ENCODE measurements at regions not wholly inside any gene's neighbourhood (a gene's known extent, or its start where the extent isn't known, plus 50 kb on each side); places are given as distances from the start of the nearest gene placed in this dataset.

DNA sequence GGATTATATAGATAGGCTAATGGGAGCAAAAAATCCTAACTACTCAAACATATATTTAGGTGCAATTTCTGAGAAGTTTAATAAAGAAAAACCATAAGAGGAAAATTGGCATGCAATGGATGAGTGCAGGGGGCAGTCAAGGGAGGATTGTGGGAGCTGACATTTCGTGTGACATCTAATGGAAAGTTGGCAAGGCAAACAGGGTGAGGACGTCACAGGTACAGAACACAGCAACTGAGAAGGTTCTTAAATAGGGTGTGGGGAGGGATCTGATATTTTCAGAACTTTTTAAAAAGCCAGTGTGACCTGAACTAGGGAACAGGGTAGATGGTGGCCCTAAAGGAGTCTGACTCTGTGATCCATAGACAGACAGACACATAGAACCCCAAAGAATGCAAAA, 194.9 kb upstream of the GLI3 start:
- no peak for DNase-seq

DNA sequence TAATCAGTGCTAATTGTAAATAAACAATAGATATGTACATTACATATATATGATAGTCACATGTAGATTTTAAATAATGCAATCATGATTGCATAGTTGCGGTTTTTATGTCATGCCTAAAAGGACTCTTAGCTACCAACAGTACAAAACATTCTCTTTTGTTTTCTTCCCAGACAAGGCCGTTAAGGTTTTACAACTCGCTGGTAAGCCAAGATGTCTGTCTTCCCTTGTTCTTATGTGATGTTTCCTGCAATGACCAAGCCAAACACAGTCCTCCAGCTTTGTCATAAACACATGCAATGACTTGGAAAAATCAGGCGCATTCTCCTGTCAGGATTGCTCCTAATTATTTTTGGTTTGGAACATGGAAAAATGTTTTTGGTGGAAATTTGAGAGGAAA, 192.3 kb upstream of the GLI3 start:
- no peak for DNase-seq

DNA sequence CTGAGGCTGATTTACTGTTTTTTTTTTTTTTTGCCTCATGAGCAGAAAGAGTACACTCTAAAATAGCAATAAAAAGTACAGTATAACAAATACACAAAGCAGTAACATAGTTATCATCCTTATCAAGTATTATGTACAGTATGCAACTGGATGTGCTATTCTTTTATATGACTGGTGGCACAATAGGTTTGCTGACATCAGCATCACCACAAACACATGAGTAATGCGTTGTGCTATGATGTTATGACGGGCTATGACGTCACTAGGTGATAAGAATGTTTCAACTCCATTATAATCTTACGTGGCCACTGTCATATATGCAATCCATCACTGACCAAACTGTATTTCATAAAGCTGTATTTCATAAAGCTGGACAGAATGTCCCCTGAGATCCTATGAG, 189.2 kb upstream of the GLI3 start:
- no peak for DNase-seq

DNA sequence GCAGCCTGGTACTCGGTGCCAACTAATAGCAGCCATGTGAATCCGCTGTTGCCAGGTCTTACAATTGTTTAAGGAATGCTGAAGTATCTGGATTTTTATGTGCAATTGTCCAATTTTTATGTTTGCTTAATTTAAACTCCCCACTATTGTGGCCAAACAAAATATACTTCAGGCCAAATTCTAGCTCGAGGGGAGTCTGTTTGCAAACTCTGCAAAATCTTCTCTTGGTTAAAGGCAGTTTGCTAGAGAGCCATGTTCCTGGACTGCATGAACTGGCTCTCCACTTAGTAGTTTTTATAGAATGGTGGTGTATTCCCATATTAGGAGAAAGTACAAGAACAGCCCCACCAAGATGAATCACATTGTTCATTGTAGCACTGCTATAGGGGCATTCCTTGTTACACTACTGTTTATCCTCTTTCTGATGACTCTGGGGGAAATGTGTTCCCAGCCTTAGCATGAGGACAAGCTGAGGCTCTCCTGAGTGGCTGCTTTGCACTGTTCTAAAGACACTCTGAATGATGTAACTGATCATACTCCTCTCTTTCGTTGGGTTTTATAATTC, 178.0 kb upstream of the GLI3 start:
- no peak for DNase-seq

DNA sequence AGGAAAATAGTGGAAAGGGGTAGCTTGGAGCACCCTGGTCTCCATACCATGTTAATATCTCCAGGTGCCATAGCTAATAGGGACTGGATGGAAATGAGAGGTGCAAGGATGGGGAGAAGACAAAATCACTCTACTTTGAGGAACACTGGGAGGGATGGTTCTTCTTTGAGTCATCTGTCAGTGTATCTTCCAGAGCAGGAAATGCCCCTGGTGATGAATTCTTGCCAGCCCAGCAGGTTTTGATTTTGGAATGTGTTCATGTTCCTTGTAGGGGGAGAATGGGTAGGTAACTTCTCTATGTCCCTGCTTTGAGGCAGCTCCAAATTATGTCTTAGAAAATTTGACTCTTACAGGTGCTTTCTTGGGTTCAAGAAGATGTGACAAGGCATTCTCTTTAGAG, 177.0 kb upstream of the GLI3 start:
- no peak for DNase-seq

DNA sequence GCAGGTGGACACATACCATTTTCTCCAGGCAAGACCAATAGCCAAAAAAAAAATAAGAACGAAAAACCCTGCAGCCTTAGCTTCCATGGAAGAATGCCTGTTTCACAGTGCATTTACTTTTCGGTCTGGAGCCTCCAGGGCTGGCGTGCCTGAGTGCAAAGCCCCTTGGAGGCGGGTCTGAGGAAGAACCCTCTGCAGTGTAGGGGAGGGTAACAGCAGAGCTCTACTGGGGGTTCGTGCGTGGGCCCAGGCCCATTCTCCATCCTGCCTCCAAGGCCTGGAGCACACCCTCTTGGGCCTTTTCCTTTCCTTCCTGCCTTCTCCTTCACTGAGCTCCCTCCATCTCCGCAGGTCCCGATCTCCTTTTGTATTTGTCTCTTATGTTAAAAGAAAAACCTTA, 172.3 kb upstream of the GLI3 start:
- no peak for DNase-seq

DNA sequence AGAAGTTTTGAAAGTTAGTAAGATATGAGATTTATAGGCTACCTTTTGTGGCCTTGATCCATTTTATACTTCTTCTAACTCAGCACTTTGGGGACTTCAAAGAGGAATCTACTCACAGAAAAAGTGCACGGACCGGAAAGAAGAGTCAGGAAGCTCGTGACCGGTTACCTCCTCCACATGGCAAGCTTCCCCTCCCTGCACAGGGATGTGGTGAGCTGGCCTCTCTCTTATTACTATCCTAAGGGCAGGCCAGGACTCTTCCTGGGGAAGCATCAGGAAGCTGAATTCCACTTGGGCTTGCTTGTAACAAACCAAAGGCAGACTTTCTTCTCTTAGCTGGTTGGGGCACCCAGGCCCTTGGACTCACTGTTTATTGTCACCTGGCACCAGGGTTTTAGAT, 170.8 kb upstream of the GLI3 start:
- DNase-seq = no peak

DNA sequence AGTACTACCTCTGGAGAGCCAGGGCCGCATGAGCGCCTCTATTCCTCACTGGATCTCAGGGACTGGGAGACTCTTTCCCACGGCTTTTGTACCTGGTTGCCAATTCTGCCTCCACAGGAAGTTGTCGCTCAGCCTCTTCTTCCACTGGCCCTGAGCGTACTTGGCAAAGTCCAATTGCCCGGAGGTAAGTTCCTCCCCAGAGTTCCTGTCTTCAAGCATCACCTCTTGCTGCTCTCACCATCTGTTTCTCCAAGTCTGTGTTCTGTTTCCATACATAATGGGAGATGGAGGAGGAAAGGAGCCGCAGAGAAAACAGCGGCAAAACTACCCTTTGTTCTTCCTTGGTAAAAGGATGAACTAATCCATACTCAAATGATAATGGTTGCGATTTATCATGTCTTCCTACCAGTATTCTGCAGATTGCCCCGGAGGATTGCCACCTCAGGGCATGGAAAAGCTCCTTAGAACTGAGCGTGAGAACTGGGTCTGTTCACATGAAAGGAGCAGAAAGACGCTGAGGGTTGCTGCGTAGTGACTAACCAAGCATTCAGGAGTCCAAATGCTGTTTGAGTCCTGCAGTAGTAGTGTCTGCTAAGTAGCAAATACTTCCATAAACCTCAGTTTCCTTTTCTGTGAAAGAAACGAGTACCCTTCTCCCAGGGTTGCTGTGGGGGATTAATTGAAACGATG, 170.2 kb upstream of the GLI3 start:
- DNase-seq = no peak

DNA sequence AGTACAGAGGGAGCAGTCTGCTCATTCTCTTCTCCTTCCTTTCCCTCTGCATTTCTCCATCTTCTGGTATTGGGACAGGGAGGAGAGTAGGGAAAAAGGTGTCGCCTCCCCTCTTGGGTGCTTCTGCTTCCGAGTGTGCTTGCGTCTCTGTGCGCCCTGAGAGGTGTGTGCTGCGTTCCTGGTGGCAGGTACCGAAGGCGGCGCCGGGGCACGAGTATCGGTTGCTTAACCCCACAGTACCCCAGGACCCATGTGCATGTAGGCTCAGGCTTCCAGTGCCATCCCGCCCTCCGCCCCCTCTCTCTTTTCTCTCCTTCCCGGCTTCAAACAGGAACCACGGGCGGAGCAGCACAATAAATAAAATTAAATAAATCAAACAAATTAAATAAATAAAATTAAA, 169.3 kb upstream of the GLI3 start:
- no peak for DNase-seq

DNA sequence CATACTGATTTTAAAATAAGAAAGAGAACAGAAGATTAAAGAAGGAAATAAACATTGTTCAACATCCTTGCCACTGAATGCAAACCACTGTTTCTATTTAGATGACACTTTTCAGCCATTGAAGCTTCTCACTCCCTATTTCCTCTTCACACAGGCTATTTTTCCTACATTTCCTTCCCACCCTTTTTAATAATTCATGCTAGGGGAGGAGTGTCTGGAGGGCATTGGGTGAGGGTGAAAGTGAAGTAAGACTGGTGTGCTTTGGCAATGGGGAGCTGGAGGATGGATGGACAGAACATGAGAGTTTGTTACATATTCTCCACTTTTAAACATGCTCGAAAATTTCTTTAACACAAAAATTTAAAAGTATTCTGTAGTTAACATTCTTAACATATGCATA, 168.8 kb upstream of the GLI3 start:
- no peak for DNase-seq

DNA sequence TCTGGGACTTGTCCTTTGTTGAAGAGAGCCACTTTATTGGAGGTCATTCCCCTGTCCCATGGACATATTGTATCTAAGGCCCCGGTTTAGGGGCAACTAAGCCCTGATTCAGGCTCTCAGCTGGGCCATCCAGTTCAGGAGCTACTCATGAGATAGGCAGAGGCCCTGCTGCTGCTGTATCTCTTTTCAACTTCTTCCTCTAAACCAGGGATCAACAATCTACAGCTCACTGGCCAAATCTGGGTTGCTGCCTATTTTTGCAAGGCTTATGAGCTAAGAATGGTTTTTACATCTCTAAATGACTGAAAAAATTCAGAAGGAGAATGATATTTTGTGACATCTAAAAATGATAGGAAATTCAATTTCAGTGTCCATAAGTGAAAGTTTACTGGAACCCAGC, 166.8 kb upstream of the GLI3 start:
- no peak for DNase-seq

DNA sequence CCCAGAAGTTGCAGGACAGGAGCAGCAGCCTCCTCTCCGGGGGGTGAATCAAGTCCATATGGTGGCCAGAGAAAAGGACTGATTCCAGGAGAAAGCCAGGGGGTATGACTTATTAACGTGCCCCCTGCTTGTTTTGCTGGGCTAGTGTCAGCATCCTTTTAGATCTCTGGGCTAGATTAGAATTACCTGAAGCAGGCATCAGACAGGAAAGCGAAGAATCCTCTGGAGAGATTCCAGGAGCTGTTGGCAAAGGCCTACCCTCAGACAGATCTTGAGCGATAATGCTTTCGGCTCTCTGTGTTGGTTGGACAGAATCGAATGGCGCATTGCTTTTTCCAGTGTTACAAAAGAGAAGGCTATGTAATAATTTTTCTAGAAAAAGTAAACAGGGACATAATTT, 164.0 kb upstream of the GLI3 start:
- DNase-seq = no peak

DNA sequence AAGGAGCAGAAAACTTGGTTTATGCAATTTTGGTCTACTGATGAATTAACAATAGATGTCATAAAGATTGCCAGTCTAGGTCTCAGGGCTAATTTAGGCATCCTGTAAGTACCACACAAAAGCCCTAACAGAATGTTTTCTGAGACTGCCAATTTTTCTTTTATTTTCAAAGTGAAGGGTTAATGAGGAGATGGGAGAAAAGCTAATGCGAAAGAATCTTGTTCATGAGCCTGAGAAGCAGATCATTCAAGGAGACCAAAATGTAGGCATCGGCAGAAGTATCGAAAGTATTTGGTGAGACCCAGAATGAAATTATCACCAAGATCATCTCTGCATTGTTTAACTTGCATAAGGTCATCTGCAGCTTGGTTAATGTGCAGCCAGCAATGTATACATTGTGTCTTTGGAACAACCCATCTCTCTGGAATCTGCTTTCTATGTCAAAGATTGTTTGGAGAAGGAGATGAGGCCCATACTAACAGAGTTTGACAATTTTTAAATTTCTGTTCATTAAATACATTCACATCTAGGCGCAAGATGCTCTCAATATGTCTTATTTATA, 163.3 kb upstream of the GLI3 start:
- no peak for DNase-seq

DNA sequence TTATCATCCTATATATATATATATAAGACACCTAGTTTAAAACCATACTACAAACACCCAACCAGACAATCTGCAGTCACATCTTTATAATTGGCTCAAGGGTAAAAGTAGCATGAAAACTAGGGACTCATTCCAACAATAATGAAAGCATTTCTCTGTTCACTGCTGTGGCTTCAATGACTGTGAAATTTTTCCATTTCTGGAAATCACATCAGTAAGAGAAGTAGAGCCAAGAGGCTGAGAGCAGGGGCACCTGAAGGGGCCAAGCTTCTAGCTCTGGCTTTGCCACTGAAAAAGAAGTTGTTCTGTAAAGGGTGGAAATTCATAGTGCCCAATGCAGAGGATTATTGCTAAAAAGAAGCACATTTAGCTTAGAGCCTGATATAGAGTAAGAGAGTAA, 158.6 kb upstream of the GLI3 start:
- no peak for DNase-seq

DNA sequence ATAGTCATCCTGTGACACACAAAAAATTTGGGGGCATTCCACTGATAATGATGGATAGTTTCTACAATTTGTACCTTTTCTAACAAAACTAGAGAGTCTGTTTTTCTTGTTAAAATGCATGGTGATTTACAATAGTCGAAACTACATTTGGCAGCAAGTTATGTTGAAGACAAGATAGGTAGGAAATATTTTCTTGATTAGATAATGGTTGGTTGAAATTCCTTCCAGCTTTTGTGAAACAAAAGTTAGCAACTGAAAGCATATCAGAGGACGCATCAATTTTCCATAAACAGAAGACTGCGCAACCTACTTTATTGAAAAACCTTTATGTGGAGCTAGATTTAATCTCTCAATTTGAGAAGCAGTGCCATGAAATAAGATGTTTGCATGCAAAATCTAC, 155.8 kb upstream of the GLI3 start:
- DNase-seq = no peak

DNA sequence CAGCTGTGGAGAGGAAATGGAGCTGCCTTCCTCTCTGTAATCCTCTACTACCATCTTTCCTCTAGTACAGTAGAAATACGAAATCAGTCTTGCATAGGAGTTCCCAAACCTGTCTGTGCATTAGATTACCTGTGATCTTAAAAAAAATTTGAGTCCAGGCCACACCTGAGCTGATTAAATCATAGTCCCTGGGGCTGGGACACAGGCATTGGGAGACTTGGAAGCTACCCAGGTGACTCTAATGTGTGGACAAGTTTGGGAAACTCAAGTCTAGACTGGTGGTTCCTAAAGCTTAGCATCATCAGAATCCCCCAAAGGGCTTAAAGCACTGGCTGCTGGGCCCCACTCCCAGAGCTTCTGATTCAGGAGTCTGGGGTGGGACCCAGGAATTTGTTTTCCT, 152.7 kb upstream of the GLI3 start:
- no peak for DNase-seq

DNA sequence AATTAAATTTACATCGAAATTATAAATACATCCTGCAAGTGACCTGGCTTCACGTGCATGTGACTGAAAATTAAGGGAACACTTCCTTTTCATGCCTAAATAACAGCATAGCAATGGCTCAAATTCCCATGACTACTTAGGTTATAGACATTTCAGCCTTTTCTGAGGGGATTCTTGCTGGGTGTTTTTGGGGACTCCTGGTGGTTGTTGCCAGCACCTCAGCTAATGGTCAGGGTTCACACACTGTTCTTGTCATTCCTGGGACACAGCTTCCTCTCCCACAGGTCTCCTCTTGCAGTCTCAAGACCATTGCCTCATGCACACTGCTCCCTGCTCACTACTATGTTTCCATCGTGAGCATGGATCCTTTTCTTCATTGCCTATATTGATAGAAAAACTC, 148.9 kb upstream of the GLI3 start:
- DNase-seq = no peak

DNA sequence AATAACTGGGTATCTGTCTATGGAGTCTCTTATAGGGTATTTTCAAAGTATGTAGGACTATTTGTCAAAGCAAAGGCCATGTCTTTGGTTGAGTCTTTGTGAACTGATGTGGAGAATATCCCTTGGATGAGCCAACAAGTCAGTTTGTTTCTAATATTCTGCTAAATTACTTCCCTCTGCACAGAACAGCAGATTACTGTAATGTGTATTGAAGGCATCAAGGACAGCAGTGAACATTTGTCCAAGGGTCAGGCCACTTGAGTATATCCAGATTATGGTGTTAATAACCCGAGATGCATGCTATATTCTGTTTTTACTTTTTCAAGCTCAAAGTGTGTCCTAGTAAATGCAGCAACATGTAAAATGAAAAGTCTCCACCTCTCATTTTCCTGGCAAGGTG, 144.2 kb upstream of the GLI3 start:
- no peak for DNase-seq

DNA sequence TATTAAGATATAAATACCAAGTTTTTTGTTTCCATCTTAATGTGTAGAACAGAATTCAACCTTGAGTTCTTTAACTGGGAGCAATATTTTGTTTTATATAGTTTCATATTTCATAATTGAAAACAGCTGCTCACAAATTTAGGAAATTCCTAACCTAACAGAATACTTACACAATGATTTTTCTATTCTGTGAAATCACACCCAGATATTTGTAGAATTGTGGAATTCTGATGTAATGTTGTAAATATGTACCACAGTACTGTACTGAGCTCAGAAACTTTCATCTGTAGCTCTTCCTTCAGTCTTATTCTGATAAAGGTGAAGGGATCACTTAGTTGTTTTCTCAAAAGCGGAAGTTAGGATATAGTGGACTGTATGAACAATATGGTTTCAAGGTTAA, 143.4 kb upstream of the GLI3 start:
- DNase-seq = peak; percentile 68

DNA sequence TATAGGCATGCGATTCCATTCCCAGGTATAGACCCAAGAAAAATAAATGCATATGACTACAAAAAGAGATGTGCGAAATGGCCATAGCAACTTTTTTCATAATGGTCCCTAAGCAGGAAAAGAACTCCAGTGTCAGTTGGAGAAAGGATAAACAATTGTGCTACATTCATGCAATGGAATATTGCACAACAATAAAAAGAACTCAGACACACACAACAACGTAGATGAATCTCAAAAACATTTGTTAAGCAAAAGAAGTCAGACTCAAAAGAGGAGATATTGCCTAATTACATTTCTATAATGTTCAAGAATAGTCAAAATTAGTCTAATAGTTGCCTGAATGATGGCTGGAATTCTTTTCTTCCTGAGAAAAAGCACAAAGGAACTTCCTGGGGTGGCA, 141.1 kb upstream of the GLI3 start:
- DNase-seq = no peak

DNA sequence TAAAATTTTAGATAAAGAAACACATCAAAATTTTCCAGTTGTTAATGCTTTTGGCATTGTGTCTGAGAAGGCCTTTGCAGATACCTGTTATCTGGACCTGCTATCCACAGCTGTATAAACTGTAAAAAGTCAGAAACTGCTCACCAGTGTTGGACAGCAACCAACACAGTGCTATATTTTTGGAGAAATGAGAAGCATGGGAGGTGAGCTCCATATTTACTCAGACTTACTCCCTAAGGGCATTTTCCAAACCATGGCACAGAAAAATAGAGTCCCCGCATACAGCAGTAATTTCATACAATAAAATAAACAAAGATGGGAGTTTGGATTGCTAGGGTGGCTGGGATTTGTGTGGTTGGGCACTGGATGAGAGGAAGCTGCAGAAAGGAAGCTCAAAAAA, 136.3 kb upstream of the GLI3 start:
- DNase-seq = no peak

DNA sequence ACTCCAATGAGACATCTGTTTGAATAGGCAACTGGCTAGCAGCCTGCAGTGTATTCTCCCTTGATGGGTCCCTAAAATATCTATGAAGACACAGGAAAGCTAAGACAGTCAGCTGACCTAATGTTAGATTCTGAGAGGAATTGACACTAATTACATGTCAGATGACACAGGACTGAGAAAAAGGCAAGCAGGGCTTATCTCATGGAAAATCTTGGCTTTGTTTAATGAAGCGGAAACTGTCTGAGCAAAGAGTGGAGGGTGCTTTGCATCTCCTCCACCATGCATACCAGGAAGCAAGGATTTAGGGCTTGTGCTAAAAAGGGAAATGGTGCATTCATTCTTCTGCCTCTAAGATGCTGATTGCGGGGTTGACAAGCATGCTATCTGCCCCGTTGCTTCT, 135.5 kb upstream of the GLI3 start:
- DNase-seq = no peak

DNA sequence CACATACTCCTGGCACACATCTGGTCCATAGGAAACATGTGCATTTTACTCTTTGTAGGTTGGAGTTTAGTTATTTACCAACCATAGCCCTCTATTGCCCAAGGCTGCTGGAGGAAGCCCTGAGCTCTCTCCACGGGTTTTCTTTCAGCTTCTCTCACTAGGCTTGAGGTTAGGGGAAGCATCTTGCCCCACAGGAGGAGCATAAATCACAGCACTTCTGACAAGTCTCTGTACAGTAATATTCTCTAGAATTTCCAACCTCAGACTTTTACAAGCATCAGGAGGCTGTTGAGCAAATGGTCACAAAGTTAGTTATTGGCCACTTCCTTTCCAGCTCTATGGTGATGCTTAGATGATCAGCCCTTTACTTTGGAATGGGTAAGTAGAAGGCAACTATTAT, 122.9 kb upstream of the GLI3 start:
- no peak for DNase-seq

DNA sequence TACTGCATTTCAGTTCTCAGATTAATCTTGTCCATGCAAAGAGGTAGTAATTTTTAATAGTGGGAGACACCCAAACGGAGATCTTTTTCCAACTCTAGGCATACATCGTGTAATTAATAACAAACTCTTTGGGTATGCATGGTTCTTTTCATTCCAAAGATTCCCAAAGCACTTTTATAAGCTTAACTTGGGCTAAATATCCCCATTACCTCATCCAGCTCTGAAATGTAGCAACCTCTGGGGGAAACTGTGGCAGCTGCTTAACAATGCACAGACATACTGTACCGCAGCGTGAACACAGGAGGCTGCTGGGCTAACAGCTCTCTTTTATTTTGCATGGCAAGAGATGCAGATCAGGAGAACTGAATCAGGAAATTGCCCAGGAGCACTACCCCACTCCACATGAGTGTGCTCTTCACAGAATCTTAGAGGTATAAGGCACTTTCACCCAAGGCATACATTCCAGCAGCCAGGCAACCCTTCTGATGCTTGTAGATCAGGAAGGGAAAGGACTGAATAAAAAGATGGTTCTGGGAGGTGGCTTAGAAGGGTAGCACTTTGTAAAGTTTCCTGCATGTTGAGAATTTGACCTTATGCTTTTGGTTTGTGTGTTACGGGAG, 114.4 kb upstream of the GLI3 start:
- DNase-seq = no peak

DNA sequence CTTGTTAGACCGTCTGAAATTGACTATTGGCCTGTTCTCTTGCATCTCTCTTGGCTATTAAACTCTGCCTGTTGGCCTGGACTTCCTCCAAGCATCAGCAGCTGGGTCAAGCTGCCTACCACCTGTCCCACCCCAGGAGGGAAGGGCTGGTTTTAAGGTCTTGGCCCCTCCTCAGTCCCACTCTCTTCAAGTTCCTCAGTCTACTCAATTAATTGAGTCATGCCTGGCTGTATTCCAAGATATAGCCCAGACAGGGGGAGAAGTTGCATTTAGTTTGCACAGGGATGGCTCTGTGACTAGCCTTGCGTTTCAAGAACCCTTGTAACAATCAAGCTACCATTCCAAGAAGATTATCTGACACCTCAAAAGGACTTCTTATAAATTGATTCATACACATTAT, 113.8 kb upstream of the GLI3 start:
- peak; percentile 2 for DNase-seq

All from HCEC 1CT (cell line).